Chondrocyte (in vitro differentiated cells): ENCODE measurements at regions not wholly inside any gene's neighbourhood (a gene's known extent, or its start where the extent isn't known, plus 50 kb on each side); places are given as distances from the start of the nearest gene placed in this dataset.

Source experiments
- DNase-seq: peaks from one replicate; pipeline ENCODE4 v3.0.0; 2021; ENCODE audit warnings: mixed read lengths, low spot score
- H3K27ac Mint-ChIP-seq: one replicate; pipeline ENCODE4 v1.8.0; 2021; ENCODE audit warnings: mild to moderate bottlenecking, moderate library complexity, mixed read lengths; ENCODE audit not compliant: unreplicated experiment
- H3K27me3 Mint-ChIP-seq: 2 replicates; pipeline ENCODE4 v1.8.0; 2021; ENCODE audit warnings: low read depth, mixed read lengths
- H3K36me3 Mint-ChIP-seq: 2 replicates; pipeline ENCODE4 v1.8.0; 2021; ENCODE audit warnings: low read depth, mixed read lengths
- H3K4me1 Mint-ChIP-seq: 2 replicates; pipeline ENCODE4 v1.8.0; 2021; ENCODE audit warnings: low read depth, mild to moderate bottlenecking, mixed read lengths
- H3K4me3 Mint-ChIP-seq: one replicate; pipeline ENCODE4 v1.8.0; 2021; ENCODE audit warnings: mild to moderate bottlenecking, moderate library complexity, mixed read lengths; ENCODE audit not compliant: unreplicated experiment
- H3K9me3 Mint-ChIP-seq: 2 replicates; pipeline ENCODE4 v1.8.0; 2021; ENCODE audit warnings: low read depth, mixed read lengths
- TF ChIP-seq, protein P1 (sequence below): fragments of 200-600 bp; sonication (generic); IDR thresholded peaks from 2 replicates; pipeline ENCODE4 v1.5.0; 2021; ENCODE audit warnings: antibody characterized with exemption, mild to moderate bottlenecking, moderate library complexity

DNA sequence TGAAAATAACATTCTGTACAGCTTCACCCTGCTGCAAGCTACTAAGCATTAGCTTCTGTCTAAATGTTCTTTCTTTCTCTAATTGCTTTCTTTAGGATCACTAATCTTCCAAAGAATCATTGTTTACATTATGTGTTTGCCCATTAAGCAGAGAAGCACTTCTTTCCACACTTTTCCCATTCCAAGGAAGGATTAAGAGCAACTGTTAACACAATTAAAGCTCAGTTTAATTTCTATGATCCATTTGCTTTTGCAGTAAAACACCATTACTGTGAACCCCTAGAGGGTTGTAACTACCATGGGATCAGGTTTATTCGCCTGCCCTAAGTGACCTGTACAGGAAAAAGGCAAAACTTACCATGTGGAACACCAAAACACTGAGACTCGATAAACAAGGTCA, 125.8 kb upstream of the ZNF385D start:
- Mint-ChIP-seq H3K27me3 (peaks cover 2% of the 10 kb centered on the region), H3K36me3 (peaks cover 3% of the 10 kb centered on the region), H3K4me1 (no peaks in the 10 kb centered on the region), H3K4me3 (no peak overlapping the region), H3K9me3 (peaks cover 14% of the 10 kb centered on the region), H3K27ac (no peak overlapping the region)
- TF ChIP-seq, protein P1, sequence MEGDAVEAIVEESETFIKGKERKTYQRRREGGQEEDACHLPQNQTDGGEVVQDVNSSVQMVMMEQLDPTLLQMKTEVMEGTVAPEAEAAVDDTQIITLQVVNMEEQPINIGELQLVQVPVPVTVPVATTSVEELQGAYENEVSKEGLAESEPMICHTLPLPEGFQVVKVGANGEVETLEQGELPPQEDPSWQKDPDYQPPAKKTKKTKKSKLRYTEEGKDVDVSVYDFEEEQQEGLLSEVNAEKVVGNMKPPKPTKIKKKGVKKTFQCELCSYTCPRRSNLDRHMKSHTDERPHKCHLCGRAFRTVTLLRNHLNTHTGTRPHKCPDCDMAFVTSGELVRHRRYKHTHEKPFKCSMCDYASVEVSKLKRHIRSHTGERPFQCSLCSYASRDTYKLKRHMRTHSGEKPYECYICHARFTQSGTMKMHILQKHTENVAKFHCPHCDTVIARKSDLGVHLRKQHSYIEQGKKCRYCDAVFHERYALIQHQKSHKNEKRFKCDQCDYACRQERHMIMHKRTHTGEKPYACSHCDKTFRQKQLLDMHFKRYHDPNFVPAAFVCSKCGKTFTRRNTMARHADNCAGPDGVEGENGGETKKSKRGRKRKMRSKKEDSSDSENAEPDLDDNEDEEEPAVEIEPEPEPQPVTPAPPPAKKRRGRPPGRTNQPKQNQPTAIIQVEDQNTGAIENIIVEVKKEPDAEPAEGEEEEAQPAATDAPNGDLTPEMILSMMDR = no peak
- DNase-seq = no peak

DNA sequence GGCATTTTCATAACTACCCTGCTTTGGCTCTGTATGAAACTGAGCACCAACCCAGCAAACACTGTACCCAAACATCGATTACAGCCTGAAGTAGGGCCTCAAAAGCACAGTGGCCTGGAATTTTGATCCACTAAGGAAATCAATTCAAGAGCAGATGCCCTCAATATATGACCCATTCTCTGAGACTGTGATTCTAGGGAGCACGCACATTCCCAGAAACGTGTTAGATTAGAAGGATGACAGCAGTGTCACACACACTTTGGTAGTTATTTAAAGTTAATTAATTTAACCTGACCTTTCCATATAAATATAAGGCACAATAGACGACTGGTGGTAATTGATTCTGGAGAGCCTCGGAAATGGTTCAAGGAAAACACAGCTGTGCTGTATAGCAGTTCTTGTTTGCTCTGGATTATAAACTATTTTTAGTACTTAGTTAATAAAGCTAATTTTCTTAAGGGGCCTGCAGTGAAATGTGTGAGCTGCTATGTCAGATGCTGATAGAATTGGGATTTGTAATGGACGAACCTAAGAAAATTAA, 126.3 kb upstream of the ZNF385D start:
- Mint-ChIP-seq H3K27ac (no peak overlapping the region), H3K4me3 (no peak overlapping the region), H3K36me3 (peaks cover 3% of the 10 kb centered on the region), H3K27me3 (peaks cover 2% of the 10 kb centered on the region), H3K9me3 (peaks cover 14% of the 10 kb centered on the region), H3K4me1 (no peaks in the 10 kb centered on the region)
- TF ChIP-seq, protein P1 = no peak
- no peak for DNase-seq

DNA sequence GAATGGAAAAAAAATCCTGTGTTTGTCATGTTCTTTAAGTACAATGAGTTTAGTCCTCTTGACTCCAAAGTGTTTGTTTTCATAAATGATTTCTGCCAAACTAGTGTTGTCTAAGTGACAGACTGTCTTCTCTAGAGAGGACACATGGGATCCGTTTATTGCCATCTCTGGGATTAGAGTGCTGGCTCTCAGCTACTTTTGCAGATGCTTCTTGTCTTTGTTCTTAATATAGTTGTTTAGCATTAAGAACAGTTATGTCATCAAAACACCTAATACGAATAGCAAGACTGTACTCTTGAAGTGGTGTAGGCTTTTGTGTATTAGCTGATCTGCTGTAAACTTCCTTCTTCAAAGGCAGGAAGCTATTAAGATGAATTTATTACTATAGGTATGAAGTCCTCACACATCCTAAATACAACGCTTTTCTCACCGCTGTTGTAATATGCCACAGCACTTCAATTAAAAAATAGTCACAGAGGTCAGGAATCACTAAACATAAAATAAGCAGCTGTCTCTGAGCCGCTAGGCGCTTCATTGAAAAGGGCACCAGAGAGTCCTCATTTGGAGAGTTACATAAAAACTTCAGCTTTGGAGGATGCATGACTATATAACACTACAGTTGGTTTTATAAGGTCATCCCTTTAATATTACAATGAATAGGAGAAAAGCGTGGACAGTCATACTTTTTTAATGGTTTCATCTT, 128.3 kb upstream of the ZNF385D start:
- peaks cover 10% of the 10 kb centered on the region for H3K9me3 Mint-ChIP-seq
- no peak overlapping the region for H3K27ac Mint-ChIP-seq
- H3K27me3 Mint-ChIP-seq = peaks cover 2% of the 10 kb centered on the region
- TF ChIP-seq, protein P1 = no peak
- no peak overlapping the region for H3K4me3 Mint-ChIP-seq
- no peaks in the 10 kb centered on the region for H3K4me1 Mint-ChIP-seq
- peaks cover 3% of the 10 kb centered on the region for H3K36me3 Mint-ChIP-seq
- no peak for DNase-seq

DNA sequence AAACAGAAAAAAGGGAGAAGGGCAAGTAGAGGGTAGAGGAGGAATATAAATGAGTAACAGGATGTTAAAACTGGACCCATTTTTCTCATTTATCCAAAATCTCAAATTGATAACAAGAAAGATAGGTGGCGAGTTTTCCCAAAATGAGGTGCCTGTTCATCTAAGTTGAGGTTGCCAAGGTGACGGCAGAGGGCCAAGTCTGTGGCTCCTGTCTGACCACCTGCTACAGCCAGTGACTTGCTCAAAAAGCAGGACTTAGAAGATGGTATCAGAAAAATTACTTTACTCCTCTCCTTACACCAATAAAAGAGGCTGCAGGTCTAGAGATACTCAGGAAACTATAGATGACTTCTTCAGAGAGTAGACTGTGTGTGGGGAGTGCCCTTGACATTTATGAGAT, 137.6 kb upstream of the ZNF385D start:
- H3K4me1 Mint-ChIP-seq = peaks cover 4% of the 10 kb centered on the region
- H3K36me3 Mint-ChIP-seq = no peaks in the 10 kb centered on the region
- DNase-seq = no peak
- H3K9me3 Mint-ChIP-seq = no peaks in the 10 kb centered on the region
- H3K27ac Mint-ChIP-seq = no peak overlapping the region
- TF ChIP-seq, protein P1 = no peak
- H3K27me3 Mint-ChIP-seq = peaks cover 13% of the 10 kb centered on the region
- H3K4me3 Mint-ChIP-seq = no peak overlapping the region

DNA sequence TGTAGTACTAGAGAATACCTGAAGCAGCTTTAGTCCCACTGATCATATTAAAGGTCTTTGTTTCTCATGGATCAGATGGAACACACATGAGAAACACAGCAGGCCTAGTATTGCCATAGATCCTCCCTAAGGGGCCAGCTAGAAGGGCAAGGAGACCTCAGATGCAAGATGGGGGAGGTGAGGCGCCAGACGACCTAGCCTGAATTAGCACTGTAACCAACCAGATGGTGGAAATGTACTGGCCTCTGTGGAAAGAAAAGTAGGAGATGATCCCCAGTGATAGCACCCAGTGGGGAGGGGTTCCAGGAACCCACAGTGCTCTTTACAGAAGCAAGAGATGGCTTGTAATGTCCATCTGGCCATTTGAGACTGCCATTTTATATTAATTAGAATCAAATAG, 138.2 kb upstream of the ZNF385D start:
- TF ChIP-seq, protein P1 = no peak
- Mint-ChIP-seq H3K9me3 (no peaks in the 10 kb centered on the region), H3K27me3 (peaks cover 13% of the 10 kb centered on the region), H3K27ac (no peak overlapping the region), H3K4me3 (no peak overlapping the region), H3K4me1 (peaks cover 4% of the 10 kb centered on the region), H3K36me3 (no peaks in the 10 kb centered on the region)
- DNase-seq = no peak
